Esophagus squamous epithelium (tissue), 5 donors: ENCODE measurements at regions not wholly inside any gene's neighbourhood (a gene's known extent, or its start where the extent isn't known, plus 50 kb on each side); places are given as distances from the start of the nearest gene placed in this dataset.

Source experiments
- DNase-seq: peaks from one replicate; lab custom pipeline; 2025; lab: John Stamatoyannopoulos, UW
- H3K27ac ChIP-seq, 4 donors: fragments of 200-600 bp; sonication (generic); one replicate each; pipeline ENCODE4 v1.5.1; 2016 to 2019; ENCODE audit warnings: mild to moderate bottlenecking in 1 of 4
- H3K27me3 ChIP-seq, 4 donors: fragments of 200-600 bp; sonication (generic); 1 replicate in 3 of 4; 2 replicates in 1 of 4; pipeline versions ENCODE4 v1.5.1 to v1.6.0; 2017 to 2021; ENCODE audit warnings: antibody characterized with exemption in 1 of 4
- H3K36me3 ChIP-seq, 3 donors: fragments of 200-600 bp; sonication (generic); one replicate each; pipeline ENCODE4 v1.5.1; 2016 to 2019
- H3K4me1 ChIP-seq, 3 donors: fragments of 200-600 bp; sonication (generic); one replicate each; pipeline ENCODE4 v1.5.1; 2017 to 2019
- H3K4me3 ChIP-seq, 4 donors: fragments of 200-600 bp; sonication (generic); 1 replicate in 3 of 4; 2 replicates in 1 of 4; pipeline ENCODE4 v1.5.1; 2016 to 2019; ENCODE audit warnings: mild to moderate bottlenecking in 2 of 4, moderate library complexity in 1 of 4
- H3K9me3 ChIP-seq, 3 donors: fragments of 200-600 bp; sonication (generic); one replicate each; pipeline ENCODE4 v1.5.1; 2016 to 2019
- CTCF ChIP-seq, 6 experiments: fragments of 450-650 bp in 4 of 6; fragments of 200-600 bp in 2 of 6; sonication (generic) in 2 of 6; IDR thresholded peaks; one replicate each; pipeline ENCODE4 v1.5.1; 2016 to 2019; ENCODE audit warnings: antibody characterized with exemption in 6 of 6, mild to moderate bottlenecking in 4 of 6, moderate library complexity in 4 of 6
- POLR2A ChIP-seq, 4 donors: fragments of 450-650 bp; IDR thresholded peaks; one replicate each; pipeline ENCODE4 v1.6.1; 2017; ENCODE audit warnings: antibody characterized with exemption in 4 of 4, mild to moderate bottlenecking in 4 of 4, moderate library complexity in 3 of 4
- WGBS, 2 donors: methylation state at CpG; one replicate each; pipeline ENCODE4 v1.1.5; 2018; 5-methylcytosine and 5-hydroxymethylcytosine counted together
- intact Hi-C: fragments of 100-400 bp; cut with DNase I; formaldehyde crosslinking; loops from one replicate; pipeline ENCODE4 v1.15.0; 2022
- donor health status: DM: yes; HTN: yes; CAD: no.

- TF ChIP-seq POLR2A (IDR thresholded peaks at IDR 0.05) (no peak), CTCF (IDR thresholded peaks at IDR 0.05) (no peak)
- Histone ChIP-seq H3K4me3 (no peak overlapping the region), H3K9me3 (no peaks in the 10 kb centered on the region), H3K36me3 (no peaks in the 10 kb centered on the region), H3K4me1 (no peaks in the 10 kb centered on the region), H3K27ac (no peak overlapping the region), H3K27me3 (peaks cover 0 to 70% (median 0%) of the 10 kb centered on the region in 4 donors)
- DNase-seq: no peak
- intact Hi-C loops: no loop called here
- WGBS, 2 donors: 81 to 90% methylated on average over 8 of the region's 8 CpGs
Observed at GRCh38 chr12:111193067-111193466, 175.8 kb downstream of the PHETA1 start.

- 33 to 45% methylated on average over 3 of the region's 3 CpGs for WGBS, 2 donors
- H3K27ac ChIP-seq: no peak overlapping the region
- TF ChIP-seq POLR2A (IDR thresholded peaks at IDR 0.05) (no peak), CTCF (IDR thresholded peaks at IDR 0.05) (no peak)
- no peak for DNase-seq
- no peaks in the 10 kb centered on the region for H3K4me1 ChIP-seq
- H3K4me3 ChIP-seq: no peak overlapping the region
- intact Hi-C loops: no loop called here
- H3K36me3 ChIP-seq: no peaks in the 10 kb centered on the region
- H3K9me3 ChIP-seq: no peaks in the 10 kb centered on the region
- peaks cover 0 to 68% (median 0%) of the 10 kb centered on the region in 4 donors for H3K27me3 ChIP-seq
Observed at GRCh38 chr12:111192647-111193046, 176.2 kb downstream of the PHETA1 start.

GRCh38 chr12:111190741-111191526, 178.0 kb downstream of the PHETA1 start:
- no peak for DNase-seq
- peaks cover 0 to 57% (median 0%) of the 10 kb centered on the region in 4 donors for H3K27me3 ChIP-seq

GRCh38 chr12:111189792-111190191, 179.1 kb downstream of the PHETA1 start:
- DNase-seq: no peak
- intact Hi-C loops: no loop called here
- Histone ChIP-seq H3K27me3 (peaks cover 0 to 47% (median 0%) of the 10 kb centered on the region in 4 donors), H3K9me3 (no peaks in the 10 kb centered on the region), H3K4me3 (no peak overlapping the region), H3K36me3 (no peaks in the 10 kb centered on the region), H3K27ac (no peak overlapping the region), H3K4me1 (no peaks in the 10 kb centered on the region)
- no peak for TF ChIP-seq POLR2A (IDR thresholded peaks at IDR 0.05)
- TF ChIP-seq CTCF (IDR thresholded peaks at IDR 0.05): no peak
- WGBS, 2 donors: 67 to 76% methylated on average over 3 of the region's 3 CpGs

More at GRCh38 chr12:111190741-111191526, 178.0 kb downstream of the PHETA1 start:
- no peak overlapping the region for H3K27ac ChIP-seq
- WGBS, 2 donors: 79 to 84% methylated on average over 12 to 15 of the region's 15 CpGs
- TF ChIP-seq POLR2A (IDR thresholded peaks at IDR 0.05): no peak
- TF ChIP-seq CTCF (IDR thresholded peaks at IDR 0.05): no peak
- no peaks in the 10 kb centered on the region for H3K36me3 ChIP-seq
- H3K9me3 ChIP-seq: no peaks in the 10 kb centered on the region
- no peak overlapping the region for H3K4me3 ChIP-seq
- no peaks in the 10 kb centered on the region for H3K4me1 ChIP-seq
- intact Hi-C loops: no loop called here

- peaks cover 0 to 38% (median 0%) of the 10 kb centered on the region in 4 donors for H3K27me3 ChIP-seq
Observed at GRCh38 chr12:111188436-111188835, 180.5 kb downstream of the PHETA1 start.

More at GRCh38 chr12:111188436-111188835, 180.5 kb downstream of the PHETA1 start:
- TF ChIP-seq CTCF (IDR thresholded peaks at IDR 0.05): no peak
- TF ChIP-seq POLR2A (IDR thresholded peaks at IDR 0.05): no peak
- H3K4me3 ChIP-seq: no peak overlapping the region
- intact Hi-C loops: no loop called here
- H3K27ac ChIP-seq: no peak overlapping the region
- H3K4me1 ChIP-seq: no peaks in the 10 kb centered on the region
- no peaks in the 10 kb centered on the region for H3K9me3 ChIP-seq
- no peaks in the 10 kb centered on the region for H3K36me3 ChIP-seq
- 72 to 80% methylated on average over 8 of the region's 8 CpGs for WGBS, 2 donors
- DNase-seq: no peak
